ENCODE measurements at regions not wholly inside any gene's neighbourhood (a gene's known extent, or its start where the extent isn't known, plus 50 kb on each side); places are given as distances from the start of the nearest gene placed in this dataset.

GRCh38 chr1:29414086-29414485 lies 177.8 kb downstream of the PTPRU start:
- intact Hi-C loops (cut with DNase I): no loop called here
- Histone ChIP-seq H3K4me1 (peaks cover 0 to 10% (median 0%) of the 10 kb centered on the region in 9 donors), H3K9me3 (no peaks in the 10 kb centered on the region), H3K36me3 (no peaks in the 10 kb centered on the region), H3K27me3 (peaks cover 3 to 56% (median 11%) of the 10 kb centered on the region in 7 donors), H3K27ac (no peak overlapping the region), H3K4me3 (no peak overlapping the region)
- ATAC-seq: no peak
- no peak for TF ChIP-seq CTCF (IDR thresholded peaks at IDR 0.05)
- 53 to 58% methylated on average over 4 of the region's 4 CpGs for WGBS, 2 donors
- no peak for DNase-seq

GRCh38 chr1:29413661-29414060 lies 177.3 kb downstream of the PTPRU start:
- H3K4me3 ChIP-seq: no peak overlapping the region
- intact Hi-C loops (cut with DNase I): no loop called here
- no peak for TF ChIP-seq CTCF (IDR thresholded peaks at IDR 0.05)
- no peaks in the 10 kb centered on the region for H3K9me3 ChIP-seq
- ATAC-seq: no peak
- H3K27me3 ChIP-seq: peaks cover 3 to 60% (median 15%) of the 10 kb centered on the region in 7 donors
- peaks cover 0 to 10% (median 0%) of the 10 kb centered on the region in 9 donors for H3K4me1 ChIP-seq
- DNase-seq: no peak
- H3K27ac ChIP-seq: no peak overlapping the region
- no peaks in the 10 kb centered on the region for H3K36me3 ChIP-seq
- 74 to 76% methylated on average over 10 of the region's 10 CpGs for WGBS, 2 donors

GRCh38 chr1:29412591-29412990 lies 176.3 kb downstream of the PTPRU start:
- Histone ChIP-seq H3K27me3 (peaks cover 3 to 60% (median 17%) of the 10 kb centered on the region in 7 donors), H3K4me1 (peaks cover 0 to 10% (median 0%) of the 10 kb centered on the region in 9 donors), H3K4me3 (no peak overlapping the region), H3K9me3 (no peaks in the 10 kb centered on the region), H3K27ac (no peak overlapping the region), H3K36me3 (no peaks in the 10 kb centered on the region)
- DNase-seq (no peak), ATAC-seq (no peak)
- intact Hi-C loops (cut with DNase I): no loop called here
- no peak for TF ChIP-seq CTCF (IDR thresholded peaks at IDR 0.05)
- WGBS, 2 donors: 48 to 57% methylated on average over 6 of the region's 6 CpGs

- ATAC-seq: no peak
- no peak for DNase-seq
- no peaks in the 10 kb centered on the region for H3K4me1 ChIP-seq
- no peak for TF ChIP-seq CTCF (IDR thresholded peaks at IDR 0.05)
- H3K36me3 ChIP-seq: no peaks in the 10 kb centered on the region
- H3K9me3 ChIP-seq: no peaks in the 10 kb centered on the region
- H3K27ac ChIP-seq: no peak overlapping the region
- intact Hi-C loops (cut with DNase I): no loop called here
- H3K27me3 ChIP-seq: peaks cover 3 to 56% (median 17%) of the 10 kb centered on the region in 7 donors
- H3K4me3 ChIP-seq: no peak overlapping the region
- 78% methylated on average over 6 of the region's 6 CpGs for WGBS, 2 donors
These were observed 174.2 kb downstream of the PTPRU start for GRCh38 chr1:29410476-29410875.

Measured in heart right ventricle (tissue), 16 donors.